ENCODE measurements at regions not wholly inside any gene's neighbourhood (a gene's known extent, or its start where the extent isn't known, plus 50 kb on each side); places are given as distances from the start of the nearest gene placed in this dataset.

- TF ChIP-seq CTCF (IDR thresholded peaks at IDR 0.05; ENCODE audit: borderline replicate concordance, control extremely low read depth, extremely low read depth, insufficient read depth, missing control alignments), result no peak
- in situ Hi-C loops (cut with MboI; ENCODE audit: low sequenced_read_pairs, unreplicated experiment), result no loop called here
- no peak for DNase-seq (ENCODE audit: low spot score)
These were observed 60.3 kb downstream of the SEC61B start for GRCh38 chr9:99282406-99282805.

GRCh38 chr9:99285965-99286364 lies 63.9 kb downstream of the SEC61B start:
- DNase-seq (ENCODE audit: low spot score), result no peak
- no peak for TF ChIP-seq CTCF (IDR thresholded peaks at IDR 0.05; ENCODE audit: borderline replicate concordance, control extremely low read depth, extremely low read depth, insufficient read depth, missing control alignments)
- in situ Hi-C loops (cut with MboI; ENCODE audit: low sequenced_read_pairs, unreplicated experiment), result no loop called here

GRCh38 chr9:99286536-99286935 lies 64.5 kb downstream of the SEC61B start:
- in situ Hi-C loops (cut with MboI; ENCODE audit: low sequenced_read_pairs, unreplicated experiment), result no loop called here
- DNase-seq (ENCODE audit: low spot score), result no peak
- TF ChIP-seq CTCF (IDR thresholded peaks at IDR 0.05; ENCODE audit: borderline replicate concordance, control extremely low read depth, extremely low read depth, insufficient read depth, missing control alignments), result no peak

- DNase-seq (ENCODE audit: low spot score), result no peak
- no peak for TF ChIP-seq CTCF (IDR thresholded peaks at IDR 0.05; ENCODE audit: borderline replicate concordance, control extremely low read depth, extremely low read depth, insufficient read depth, missing control alignments)
- in situ Hi-C loops (cut with MboI; ENCODE audit: low sequenced_read_pairs, unreplicated experiment), result no loop called here
These were observed 65.6 kb downstream of the SEC61B start for GRCh38 chr9:99287641-99288040.

DNA sequence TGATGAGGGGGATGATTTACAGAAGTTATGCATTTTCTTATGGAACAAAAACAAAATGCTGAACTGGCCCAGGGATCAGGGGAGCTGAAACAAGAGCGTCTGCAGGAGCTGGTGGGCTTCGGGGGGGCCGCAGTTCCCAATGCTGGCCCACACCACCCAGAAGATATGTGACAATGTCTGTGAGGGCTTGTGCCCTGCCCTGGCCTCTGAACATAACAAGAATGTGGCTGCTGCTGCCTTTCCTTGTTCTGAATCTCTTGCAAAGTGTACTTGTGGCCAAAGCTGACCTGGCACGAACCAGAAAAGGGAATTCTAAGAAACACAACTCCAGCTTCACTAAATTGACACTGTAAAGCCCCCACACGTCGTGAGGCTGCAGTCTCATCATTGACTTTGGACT lies 66.7 kb downstream of the SEC61B start:
- no peak for DNase-seq (ENCODE audit: low spot score)
- TF ChIP-seq CTCF (IDR thresholded peaks at IDR 0.05; ENCODE audit: borderline replicate concordance, control extremely low read depth, extremely low read depth, insufficient read depth, missing control alignments), result no peak
- in situ Hi-C loops (cut with MboI; ENCODE audit: low sequenced_read_pairs, unreplicated experiment), result no loop called here

DNA sequence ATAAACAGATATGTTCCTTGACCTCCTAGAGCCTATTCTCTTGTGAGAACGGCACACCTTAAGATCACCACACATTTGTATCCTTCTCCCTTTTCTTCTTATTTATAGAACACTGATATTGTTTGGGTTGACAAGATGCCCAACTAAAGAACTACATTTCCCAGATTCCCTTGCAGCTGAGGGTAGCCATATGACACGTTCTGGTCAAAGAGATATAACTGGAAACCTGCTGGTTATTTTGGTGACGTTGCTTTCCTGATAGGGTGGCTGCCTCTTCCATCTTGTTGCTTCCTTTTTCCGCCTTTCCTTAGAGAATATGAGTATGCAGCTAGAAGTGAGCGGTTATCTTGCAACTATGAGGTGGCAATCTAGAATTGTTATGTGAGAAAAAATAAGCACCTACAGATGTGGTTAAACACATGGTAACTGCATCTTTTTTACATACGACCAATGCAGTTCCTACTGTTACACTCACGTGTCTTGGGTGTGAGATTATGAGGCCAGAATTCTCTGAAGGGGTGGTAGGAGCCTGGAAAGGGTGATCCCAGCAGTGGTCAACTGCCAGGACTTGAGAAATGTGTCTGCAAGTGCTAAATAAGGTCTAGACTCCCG lies 72.9 kb downstream of the SEC61B start:
- in situ Hi-C loops (cut with MboI; ENCODE audit: low sequenced_read_pairs, unreplicated experiment), result no loop called here
- no peak for DNase-seq (ENCODE audit: low spot score)

More for the DNA sequence above, 72.9 kb downstream of the SEC61B start:
- no peak for TF ChIP-seq CTCF (IDR thresholded peaks at IDR 0.05; ENCODE audit: borderline replicate concordance, control extremely low read depth, extremely low read depth, insufficient read depth, missing control alignments)

Measured in GM13976 (cell line).